GM21360 (cell line): ENCODE measurements at regions not wholly inside any gene's neighbourhood (a gene's known extent, or its start where the extent isn't known, plus 50 kb on each side); places are given as distances from the start of the nearest gene placed in this dataset.

Experiments used
- ATAC-seq: cut with Tn5 transposase; IDR thresholded peaks from one replicate; pipeline ENCODE4 v1.9.1; 2021; ENCODE audit warnings: mild to moderate bottlenecking, moderate library complexity; ENCODE audit not compliant: unreplicated experiment

- no peak for ATAC-seq
These were observed 171.7 kb downstream of the ATPSCKMT start for GRCh38 chr5:10077791-10078545.

DNA sequence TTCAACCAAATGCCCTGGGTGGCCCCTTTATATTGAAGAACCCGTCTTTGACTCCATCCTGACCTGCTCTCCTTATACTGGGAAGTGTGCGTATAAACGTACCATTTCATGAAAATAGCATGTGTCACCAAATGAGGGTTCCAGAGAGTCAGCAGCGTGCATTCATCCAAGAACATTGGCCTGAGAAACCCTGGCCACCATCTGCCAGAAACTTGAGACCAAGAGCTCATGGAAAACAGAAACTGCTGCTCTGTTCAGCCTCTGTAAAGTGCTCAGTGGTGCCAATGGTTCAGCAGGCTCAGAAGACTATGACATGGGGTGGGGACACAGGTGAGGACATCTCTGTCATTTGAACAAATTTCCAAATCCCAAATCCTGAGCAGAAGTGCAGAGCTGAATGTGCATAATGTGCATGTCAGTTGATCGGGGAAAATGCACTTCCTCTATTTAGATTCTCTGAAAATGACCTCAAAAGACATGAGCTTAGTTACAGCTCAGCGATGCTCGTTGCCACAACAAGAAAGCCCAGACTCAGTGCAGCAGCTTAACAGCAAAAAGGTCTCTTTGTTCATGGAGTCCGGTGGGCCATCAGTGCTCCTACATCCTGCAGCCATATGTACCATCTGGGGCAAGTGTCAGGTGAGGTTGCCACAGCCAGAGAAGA is 176.1 kb downstream of the ATPSCKMT start:
- ATAC-seq = no peak

DNA sequence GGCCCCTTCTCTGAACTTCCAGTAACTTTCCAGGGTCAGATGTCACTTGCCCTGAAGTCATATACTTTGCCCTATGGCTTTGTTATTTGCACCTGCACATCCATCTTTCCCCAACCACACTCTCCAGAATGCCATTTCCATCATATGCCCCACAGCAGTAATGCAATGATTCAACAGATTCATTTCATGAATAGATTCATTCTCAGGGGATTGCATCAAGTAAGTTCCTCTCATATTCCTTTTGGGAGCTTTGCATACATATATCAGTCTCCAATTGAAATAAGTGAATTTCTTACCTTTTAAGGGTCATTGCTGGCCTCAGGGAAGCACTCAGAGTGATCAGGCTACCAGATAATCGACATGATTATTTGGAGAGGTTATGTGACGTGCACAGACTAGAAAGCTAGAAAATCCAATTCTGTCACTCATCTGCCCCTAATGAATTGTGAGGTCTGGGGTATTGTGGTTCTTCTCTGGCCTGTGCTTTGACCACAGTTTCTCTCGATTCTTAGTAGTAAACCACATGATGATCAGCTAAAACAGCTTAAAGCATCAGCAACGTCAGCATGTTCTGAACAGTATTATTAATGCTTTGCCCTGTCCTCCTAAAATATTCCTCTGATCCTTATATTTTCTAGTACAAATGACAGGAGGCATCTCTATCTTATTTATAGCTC is 179.9 kb downstream of the ATPSCKMT start:
- ATAC-seq = no peak

DNA sequence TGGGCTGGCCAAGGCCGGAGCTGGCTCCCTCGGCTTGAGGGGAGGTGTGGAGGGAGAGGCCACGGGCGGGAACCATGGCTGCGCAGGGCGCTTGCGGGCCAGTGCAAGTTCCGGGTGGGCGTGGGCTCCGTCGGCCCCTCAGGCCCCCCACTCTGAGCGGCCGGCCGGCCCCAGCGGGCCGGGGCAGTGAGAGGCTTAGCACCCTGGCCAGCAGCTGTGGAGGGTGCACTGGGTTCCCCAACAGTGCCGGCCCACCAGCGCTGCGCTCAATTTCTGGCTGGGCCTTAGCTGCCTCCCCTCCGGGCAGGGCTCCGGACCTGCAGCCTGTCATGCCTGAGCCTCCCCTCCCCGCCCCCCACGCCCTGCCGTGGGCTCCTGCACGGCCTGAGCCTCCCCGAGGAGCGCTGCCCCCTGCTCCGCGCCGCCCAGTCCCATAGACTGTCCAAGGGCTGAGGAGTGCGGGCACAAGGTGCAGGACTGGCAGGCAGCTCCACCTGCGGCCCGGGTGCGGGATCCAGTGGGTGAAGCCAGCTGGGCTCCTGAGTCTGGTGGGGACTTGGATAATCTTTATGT is 184.2 kb downstream of the ATPSCKMT start:
- no peak for ATAC-seq

DNA sequence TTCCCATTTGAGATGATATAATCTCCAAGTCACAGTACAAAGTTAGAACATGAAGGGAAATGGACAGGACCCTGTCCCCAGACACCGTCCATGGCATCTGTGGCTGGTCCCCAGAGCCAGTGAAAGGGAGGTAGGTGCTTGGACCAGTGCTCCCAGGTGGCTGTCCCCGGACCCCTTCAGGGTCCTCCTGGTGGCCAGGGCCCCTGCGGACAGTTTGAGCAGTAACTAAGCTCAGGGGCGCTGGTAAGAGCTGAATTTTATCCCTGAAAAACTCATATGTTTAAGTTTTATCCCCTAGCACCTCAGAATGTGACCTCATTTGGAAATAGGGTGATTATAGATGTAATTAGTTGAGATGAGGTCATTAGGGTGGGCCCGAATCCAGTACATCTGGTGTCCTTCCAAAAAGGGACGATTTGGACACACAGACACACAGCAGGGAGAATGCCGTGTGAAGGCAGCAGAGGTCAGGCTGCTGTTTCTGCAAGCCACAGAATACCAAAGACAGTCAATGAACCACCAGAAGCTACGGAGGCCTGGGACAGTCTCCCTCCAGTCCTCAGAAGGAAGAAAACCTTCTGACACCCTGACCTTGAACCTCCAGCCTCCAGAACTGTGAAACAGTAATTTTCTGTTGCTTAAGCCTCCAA is 185.0 kb downstream of the ATPSCKMT start:
- no peak for ATAC-seq

DNA sequence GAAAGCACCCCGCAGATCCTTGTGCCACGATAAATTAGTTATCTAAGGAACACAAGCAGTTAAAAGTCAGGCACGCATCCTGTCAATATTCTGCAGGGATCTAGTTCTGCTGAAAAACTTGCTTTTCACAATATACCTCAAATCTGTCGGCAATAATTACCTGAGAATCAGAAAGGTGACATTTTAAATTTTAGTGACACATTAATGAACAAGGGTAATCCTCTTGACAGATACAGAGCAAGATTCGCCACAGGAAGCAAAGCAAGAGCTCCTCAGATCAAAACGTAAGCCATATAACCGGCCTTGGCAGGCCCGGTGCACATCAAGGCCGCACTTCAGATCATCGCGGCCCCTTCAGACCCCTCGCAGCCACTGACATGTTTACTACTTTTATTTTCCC is 185.7 kb downstream of the ATPSCKMT start:
- ATAC-seq = no peak

- ATAC-seq = no peak
These were observed 189.7 kb downstream of the ATPSCKMT start for GRCh38 chr5:10059980-10060379.

DNA sequence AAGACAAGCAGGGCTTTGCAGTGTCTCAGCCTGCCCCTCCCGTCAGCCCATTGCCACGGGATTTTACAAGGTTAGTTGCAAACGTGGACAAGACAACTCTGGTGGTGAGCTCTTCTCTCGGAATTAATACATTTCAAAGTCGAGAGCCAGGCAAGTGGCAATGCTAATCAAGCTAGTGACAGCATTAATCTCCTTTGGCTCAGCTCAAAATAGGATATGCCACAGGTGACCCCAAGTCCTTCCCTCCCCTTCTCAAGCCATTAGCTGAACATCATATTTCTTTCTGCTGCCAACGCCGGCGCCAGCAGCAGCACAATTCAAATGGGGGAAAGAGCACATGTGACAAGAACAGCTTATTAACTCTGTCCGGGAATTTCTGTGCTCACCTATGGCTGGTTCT is 190.1 kb downstream of the ATPSCKMT start:
- no peak for ATAC-seq

GRCh38 chr5:10057356-10057755 is 192.3 kb downstream of the ATPSCKMT start:
- ATAC-seq = no peak

- ATAC-seq = no peak
These were observed 193.4 kb downstream of the ATPSCKMT start for GRCh38 chr5:10056228-10056760.

DNA sequence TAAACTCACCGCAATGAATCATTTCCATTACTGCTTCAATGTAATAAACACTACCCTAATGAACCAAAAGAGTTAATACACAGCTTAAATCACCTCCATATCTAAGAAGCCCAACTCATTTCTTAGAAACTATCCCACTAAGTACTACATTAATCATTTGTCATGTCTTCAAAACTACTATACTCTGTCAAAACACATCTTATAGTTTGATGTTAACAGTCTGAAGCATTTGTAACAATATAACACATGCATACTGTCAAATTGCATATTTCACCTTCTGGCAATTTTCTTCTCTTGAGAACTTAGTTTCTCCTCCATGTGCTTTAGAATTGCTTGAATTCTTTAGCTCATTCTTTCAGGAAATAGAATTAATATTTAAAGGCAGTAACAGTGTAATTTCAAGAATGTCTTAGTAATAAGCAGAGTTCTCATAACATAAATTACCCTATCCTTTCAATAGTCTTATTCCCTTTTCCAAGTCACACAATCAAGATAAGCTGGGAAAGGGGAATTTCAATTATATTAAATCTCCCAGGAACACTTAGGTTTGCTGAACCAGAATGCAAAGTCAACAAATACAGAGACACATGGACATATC is 199.7 kb downstream of the ATPSCKMT start:
- ATAC-seq = no peak

- ATAC-seq = no peak
These were observed 203.0 kb downstream of the ATPSCKMT start for GRCh38 chr5:10046676-10047075.

DNA sequence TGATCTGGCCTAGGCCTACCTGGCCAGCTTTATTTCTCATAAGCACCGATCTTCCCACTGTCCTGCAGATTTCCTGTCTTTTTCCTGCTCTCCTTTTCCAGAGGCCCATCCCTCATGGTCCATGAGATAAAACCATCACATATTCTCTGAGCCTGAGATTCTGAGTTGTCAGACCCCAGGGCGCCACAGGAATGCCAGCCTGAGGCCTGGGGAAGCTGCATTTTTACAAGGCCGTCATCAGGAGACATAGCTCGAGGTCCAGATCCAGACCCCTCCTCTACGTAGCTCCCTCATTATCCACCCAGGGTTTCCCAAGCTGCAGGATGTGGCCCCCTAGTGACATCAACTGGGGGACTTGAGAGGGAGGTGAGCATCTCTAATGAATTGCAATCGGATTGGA is 204.3 kb downstream of the ATPSCKMT start:
- ATAC-seq = no peak

DNA sequence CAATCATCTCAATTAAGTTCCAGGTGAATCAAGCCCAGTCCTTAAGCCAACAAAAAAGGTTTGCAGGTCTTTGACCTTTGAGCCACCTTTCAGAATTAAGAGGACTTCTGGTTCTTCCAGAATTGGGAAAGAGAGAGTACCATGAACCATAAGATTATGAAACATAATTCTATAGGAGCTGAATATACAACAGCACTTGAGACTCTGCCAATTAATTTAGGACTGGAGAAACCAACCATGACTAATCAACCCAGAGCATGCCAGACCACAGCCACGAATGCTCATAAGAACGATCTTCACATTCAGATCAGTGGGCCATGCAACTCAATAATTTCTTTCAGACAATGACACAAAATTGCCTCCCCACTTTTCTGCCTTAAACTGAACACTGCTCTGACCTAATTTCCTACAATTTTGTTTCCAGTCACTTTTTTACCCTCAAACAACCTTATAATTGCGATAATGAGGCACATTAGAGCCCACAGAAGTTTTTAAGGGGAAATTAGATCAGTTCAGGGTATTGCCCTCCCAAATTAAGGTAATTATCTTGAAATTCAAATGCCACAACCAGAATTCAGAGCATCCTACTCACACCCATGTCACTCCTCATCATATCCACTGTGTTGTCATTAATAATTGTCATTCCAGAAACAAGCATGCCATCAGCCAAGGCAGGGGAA is 213.4 kb downstream of the ATPSCKMT start:
- ATAC-seq = no peak

GRCh38 chr5:10034001-10034400 is 215.7 kb downstream of the ATPSCKMT start:
- no peak for ATAC-seq

- ATAC-seq = no peak
These were observed 217.9 kb downstream of the ATPSCKMT start for GRCh38 chr5:10031817-10032216.

DNA sequence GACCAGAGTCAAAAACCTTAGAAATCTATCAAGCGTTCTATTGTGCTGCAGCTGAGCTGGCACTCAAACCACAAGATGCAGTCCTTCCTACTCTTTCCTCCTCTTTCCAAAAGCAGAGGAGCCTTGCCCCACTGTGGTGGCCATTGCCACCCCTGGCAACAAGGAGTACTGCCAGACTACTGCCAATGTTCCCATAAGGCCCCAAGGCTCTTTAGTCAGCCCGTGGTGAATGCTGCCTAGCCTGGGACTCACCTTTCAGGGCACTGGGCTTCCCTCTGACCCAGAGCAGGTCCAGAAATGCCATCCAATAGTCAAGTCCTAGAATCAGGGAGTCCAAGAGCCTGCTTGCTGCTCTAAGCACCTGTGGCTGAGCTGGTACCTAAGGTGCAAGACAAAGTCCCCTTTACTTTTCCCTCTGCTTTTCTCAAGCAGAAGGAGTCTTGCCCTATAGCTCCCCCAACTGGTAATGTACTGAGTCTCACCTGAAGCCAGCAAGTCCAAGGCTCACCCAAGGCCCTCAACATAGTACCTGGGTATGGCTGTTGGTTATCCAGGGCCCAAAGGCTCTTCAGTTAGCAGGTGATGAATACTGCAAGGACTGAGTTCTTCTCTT is 219.4 kb downstream of the ATPSCKMT start:
- ATAC-seq = no peak

- ATAC-seq = no peak
These were observed 226.2 kb downstream of the ATPSCKMT start for GRCh38 chr5:10023494-10023893.

DNA sequence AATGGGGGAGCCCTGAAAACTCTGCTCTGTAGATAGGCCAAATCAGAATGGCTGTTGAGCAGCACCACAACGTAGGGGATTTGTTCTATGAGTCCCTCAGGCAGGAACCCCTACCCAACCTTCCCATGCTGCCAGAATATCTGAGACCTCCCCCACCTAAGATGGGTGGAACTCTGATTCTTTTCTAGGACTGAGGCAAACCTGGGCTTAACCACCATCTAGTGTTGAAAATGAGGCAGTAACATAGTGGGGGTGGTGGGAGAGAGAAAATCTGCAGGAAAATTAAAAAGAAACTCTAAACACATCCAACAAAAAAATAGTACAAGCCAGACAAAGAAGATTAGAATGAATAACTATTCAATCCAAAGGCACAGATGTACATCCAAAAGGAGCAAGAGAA is 228.4 kb downstream of the ATPSCKMT start:
- ATAC-seq = no peak

GRCh38 chr5:10019236-10019635 is 230.5 kb downstream of the ATPSCKMT start:
- no peak for ATAC-seq
